GM12872 (cell line): ENCODE measurements at regions not wholly inside any gene's neighbourhood (a gene's known extent, or its start where the extent isn't known, plus 50 kb on each side); places are given as distances from the start of the nearest gene placed in this dataset.

Experiments used
- CTCF ChIP-seq: IDR thresholded peaks from 3 replicates; pipeline ENCODE4 v1.5.1; 2011; ENCODE audit warnings: low read depth, mild to moderate bottlenecking, low read length, moderate library complexity; ENCODE audit not compliant: insufficient read depth

- no peak for TF ChIP-seq CTCF
Observed at GRCh38 chrY:8652445-8652844, 684.8 kb upstream of the TSPY4 start.

- TF ChIP-seq CTCF, result no peak
Observed at GRCh38 chrY:8655017-8655416, 682.2 kb upstream of the TSPY4 start.

- TF ChIP-seq CTCF, result no peak
Observed at GRCh38 chrY:8656101-8656500, 681.2 kb upstream of the TSPY4 start.

- no peak for TF ChIP-seq CTCF
Observed at GRCh38 chrY:8656515-8656914, 680.7 kb upstream of the TSPY4 start.

- TF ChIP-seq CTCF, result no peak
Observed at GRCh38 chrY:8659721-8660120, 677.5 kb upstream of the TSPY4 start.

GRCh38 chrY:8673896-8674295 lies 663.4 kb upstream of the TSPY4 start:
- no peak for TF ChIP-seq CTCF

- no peak for TF ChIP-seq CTCF
Observed at GRCh38 chrY:8677336-8677935, 659.8 kb upstream of the TSPY4 start.
